K562 (cell line): ENCODE measurements at regions not wholly inside any gene's neighbourhood (a gene's known extent, or its start where the extent isn't known, plus 50 kb on each side); places are given as distances from the start of the nearest gene placed in this dataset.

Experiments used
- ATAC-seq: fragments of 200-7000 bp; cut with Tn5 transposase; 3 replicates; pipeline ENCODE4 v1.9.1; 2020; ENCODE audit warnings: moderate library complexity
- BruUV-seq: library from RNA; stranded (reverse); fragments of 400-500 nt; replicated peaks from 2 replicates; lab custom pipeline; 2021; lab: Mats Ljungman, UMichigan
- CTCF ChIA-PET: fragments of 300-600 bp; formaldehyde crosslinking; extraction: SDS; loops from one replicate; lab custom pipeline; 2021; ENCODE audit warnings: low intra/inter-chr PET ratio; lab: Yijun Ruan, JAX
- POLR2A ChIA-PET: fragments of 300-600, 350-650 bp; sonication (Branson Sonifier 250); formaldehyde crosslinking; extraction: SDS; loops from one replicate; lab custom pipeline; 2021; ENCODE audit warnings: antibody characterized with exemption, inconsistent platforms; lab: Yijun Ruan, JAX
- DNase-seq, 4 experiments: peaks; one replicate each; pipeline versions ENCODE4 v3.0.0 to v3.0.0-alpha.2; 2011 to 2018; ENCODE audit warnings: low spot score in 3 of 4, mixed read lengths in 3 of 4; ENCODE audit errors: extremely low read depth in 1 of 4
- FAIRE-seq: peaks from 2 replicates; lab custom pipeline; 2011; peaks lifted over from hg19 to GRCh38; lab: Jason Lieb, UNC
- H2AFZ ChIP-seq: 2 replicates; pipeline ENCODE4 v1.6.0; 2011; ENCODE audit warnings: low read depth, low read length, control low read depth, inconsistent platforms
- H3K27ac ChIP-seq: fragments of 200-600 bp; 3 replicates; pipeline ENCODE4 v1.8.0; 2011; ENCODE audit warnings: low read depth, mild to moderate bottlenecking, control low read depth, inconsistent platforms, low read length, moderate library complexity, mixed read lengths; ENCODE audit errors: extremely low read depth
- H3K27me3 ChIP-seq, 2 experiments: fragments of 300-600 bp in 1 of 2; 2 replicates in 1 of 2; 3 replicates in 1 of 2; pipeline versions ENCODE4 v1.6.0 to v1.8.0; 2011; ENCODE audit warnings: inconsistent platforms in 2 of 2, low read length in 2 of 2, mild to moderate bottlenecking in 1 of 2, mixed read lengths in 1 of 2, moderate library complexity in 1 of 2; ENCODE audit not compliant: control insufficient read depth in 2 of 2, insufficient read depth in 2 of 2
- H3K36me3 ChIP-seq: fragments of 300-600 bp; 3 replicates; pipeline ENCODE4 v1.8.0; 2011; ENCODE audit warnings: mild to moderate bottlenecking, low read length, inconsistent platforms; ENCODE audit not compliant: control insufficient read depth, insufficient read depth
- H3K4me1 ChIP-seq, 2 experiments: fragments of 200-600 bp in 1 of 2; replicated peaks in 1 of 2; 2 replicates in 1 of 2; 3 replicates in 1 of 2; pipeline versions ENCODE4 v1.5.1 to v1.8.0; 2011; ENCODE audit warnings: inconsistent platforms in 2 of 2, low read length in 2 of 2, mild to moderate bottlenecking in 1 of 2, mixed read lengths in 1 of 2, moderate library complexity in 1 of 2; ENCODE audit not compliant: control insufficient read depth in 2 of 2, insufficient read depth in 2 of 2
- H3K4me2 ChIP-seq: 2 replicates; pipeline ENCODE4 v1.6.1; 2011; ENCODE audit warnings: low read length, control low read depth, inconsistent platforms, mixed read lengths; ENCODE audit not compliant: insufficient read depth
- H3K4me3 ChIP-seq: fragments of 200-600 bp; sonication (generic), shearing (Covaris generic); 2 replicates; pipeline ENCODE4 v1.5.1; 2016; ENCODE audit warnings: control low read depth, inconsistent platforms
- H3K79me2 ChIP-seq: fragments of 200-600 bp; 3 replicates; pipeline ENCODE4 v1.8.0; 2011; ENCODE audit warnings: low read length, inconsistent platforms; ENCODE audit not compliant: control insufficient read depth, insufficient read depth
- H3K9ac ChIP-seq, 2 experiments: 2 replicates each; pipeline versions ENCODE4 v1.6.0 to v1.6.1; 2011; ENCODE audit warnings: low read depth in 2 of 2, low read length in 2 of 2, control low read depth in 1 of 2, inconsistent platforms in 1 of 2, mild to moderate bottlenecking in 1 of 2, mixed read lengths in 1 of 2; ENCODE audit not compliant: insufficient read depth in 1 of 2
- H3K9me1 ChIP-seq: one replicate; pipeline ENCODE4 v1.6.0; 2011; ENCODE audit warnings: inconsistent platforms, mild to moderate bottlenecking, low read length, moderate library complexity; ENCODE audit not compliant: control insufficient read depth, insufficient read depth
- H3K9me3 ChIP-seq: replicated peaks from 2 replicates; pipeline ENCODE4 v1.5.1; 2011; ENCODE audit warnings: low read depth, low read length, inconsistent platforms; ENCODE audit not compliant: control insufficient read depth, insufficient read depth
- H4K20me1 ChIP-seq: replicated peaks from 2 replicates; pipeline ENCODE4 v1.6.1; 2011; ENCODE audit warnings: low read length, inconsistent platforms, mixed read lengths; ENCODE audit not compliant: control insufficient read depth, insufficient read depth
- CSDE1 ChIP-seq, 2 experiments: fragments of 450-650 bp; IDR thresholded peaks; 2 replicates each; pipeline ENCODE4 v1.6.1; 2016; ENCODE audit warnings: mild to moderate bottlenecking in 1 of 2
- HDAC8 ChIP-seq: fragments of 450-650 bp; IDR thresholded peaks from 2 replicates; pipeline ENCODE4 v1.6.1; 2016; ENCODE audit warnings: mild to moderate bottlenecking, missing genetic modification characterization, moderate library complexity, missing compliant biosample characterization
- HNRNPLL ChIP-seq: fragments of 200-400 bp; formaldehyde crosslinking; IDR thresholded peaks from 2 replicates; pipeline ENCODE4 v1.6.1; 2017; ENCODE audit warnings: low read length, low read depth, mild to moderate bottlenecking; ENCODE audit not compliant: poor library complexity, severe bottlenecking
- KDM4B ChIP-seq, 2 experiments: fragments of 450-650 bp in 1 of 2; sonication (generic) in 1 of 2; IDR thresholded peaks; 2 replicates each; pipeline ENCODE4 v1.6.1; 2016 to 2017; ENCODE audit warnings: borderline replicate concordance in 2 of 2, antibody characterized with exemption in 1 of 2, low read depth in 1 of 2, mild to moderate bottlenecking in 1 of 2
- LCOR ChIP-seq: sonication (generic); formaldehyde crosslinking; IDR thresholded peaks from 2 replicates; pipeline ENCODE4 v1.8.0; 2022; ENCODE audit warnings: mild to moderate bottlenecking, missing genetic modification reagents
- MYC ChIP-seq, 2 experiments: fragments of 250-450 bp in 1 of 2; sonication (Bioruptor Pico) in 1 of 2; IDR thresholded peaks; 2 replicates each; pipeline versions ENCODE4 v1.5.1 to v1.6.1; 2012 to 2021; ENCODE audit warnings: low read depth in 2 of 2, borderline replicate concordance in 1 of 2, improper control_type of control experiment in 1 of 2, low read length in 1 of 2, mild to moderate bottlenecking in 1 of 2, moderate library complexity in 1 of 2
- PTRF ChIP-seq: fragments of 450-650 bp; IDR thresholded peaks from 2 replicates; pipeline ENCODE4 v1.6.1; 2016; ENCODE audit warnings: mild to moderate bottlenecking, missing genetic modification characterization, missing compliant biosample characterization
- RBM39 ChIP-seq: fragments of 200-400 bp; formaldehyde crosslinking; optimal IDR thresholded peaks from 2 replicates; pipeline ENCODE3; 2018; ENCODE audit warnings: low read depth, low read length
- ZNF263 ChIP-seq: sonication (generic); formaldehyde crosslinking; IDR thresholded peaks from 2 replicates; pipeline ENCODE4 v1.8.0; 2022; ENCODE audit warnings: mild to moderate bottlenecking, missing genetic modification reagents, borderline replicate concordance
- ZNF354B ChIP-seq: fragments of 250-450 bp; sonication (Bioruptor Pico); IDR thresholded peaks from 2 replicates; pipeline ENCODE4 v1.4.0; 2020
- WGBS: fragments of 100-300 bp; shearing (Covaris generic); methylation state at CpG from one replicate; pipeline ENCODE4 v1.1.6; 2016; ENCODE audit warnings: low coverage, mixed read lengths; ENCODE audit not compliant: insufficient coverage; ENCODE audit errors: missing lambda C conversion rate; 5-methylcytosine and 5-hydroxymethylcytosine counted together
- in situ Hi-C: fragments of 300-500 bp; cut with MboI; formaldehyde crosslinking; loops from 4 replicates; pipeline ENCODE4 v1.15.0; 2018; ENCODE audit warnings: inconsistent platforms, mixed read lengths
- intact Hi-C: fragments of 100-400 bp; cut with micrococcal nuclease; formaldehyde crosslinking; loops from 2 replicates; pipeline ENCODE4 v1.14.2; 2022
- TF ChIP-seq, protein P1 (sequence below): fragments of 250-450 bp; sonication (Bioruptor Pico); IDR thresholded peaks from 2 replicates; pipeline ENCODE4 v1.5.0; 2021
- TF ChIP-seq, protein P2 (sequence below): fragments of 450-650 bp; conservative IDR thresholded peaks from 2 replicates; pipeline ENCODE4 v1.6.1; 2016; ENCODE audit warnings: missing genetic modification characterization, low read depth, mild to moderate bottlenecking, control low read depth, missing compliant biosample characterization
- TF ChIP-seq, protein P3 (sequence below): sonication (generic); formaldehyde crosslinking; IDR thresholded peaks from 2 replicates; pipeline ENCODE4 v1.8.0; 2022; ENCODE audit warnings: mild to moderate bottlenecking, low read depth, missing genetic modification reagents
- TF ChIP-seq, protein P4 (sequence below): fragments of 450-650 bp; IDR thresholded peaks from 2 replicates; pipeline ENCODE4 v1.6.1; 2018; ENCODE audit not compliant: partially characterized antibody

DNA sequence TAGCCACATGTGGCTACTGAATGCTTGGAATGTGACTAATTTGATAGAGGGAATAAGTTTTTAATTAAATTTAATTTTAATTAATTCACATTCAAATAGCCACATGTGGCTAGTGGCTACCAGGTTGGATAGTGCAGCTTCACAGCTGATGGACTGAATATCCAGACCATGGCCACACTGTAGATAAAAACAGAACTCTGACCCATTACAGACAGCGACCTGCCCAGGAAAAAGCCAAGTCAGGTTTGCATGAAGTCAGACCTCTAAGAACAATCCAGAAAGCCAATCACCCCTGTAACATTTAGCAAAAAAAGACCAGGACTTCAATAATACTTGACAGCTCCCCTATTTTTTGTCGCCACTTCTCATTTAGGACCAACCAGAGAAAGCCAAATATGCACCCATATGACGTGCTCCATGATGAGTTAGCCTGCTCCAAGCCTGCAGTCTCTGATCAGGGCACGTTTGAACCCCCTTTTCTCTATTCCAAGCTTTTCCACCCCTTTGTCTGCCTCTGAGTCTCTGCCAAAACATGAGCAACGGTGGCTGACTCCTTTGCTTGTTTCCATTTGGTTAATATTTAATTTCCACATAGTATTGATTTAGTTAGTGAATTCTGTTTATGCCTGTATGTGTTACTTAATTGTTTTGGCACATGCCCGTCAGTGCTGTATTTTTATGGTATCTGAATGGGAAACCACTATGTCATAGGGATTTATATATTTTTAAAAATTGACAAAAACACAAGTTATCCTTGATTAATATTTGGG lies 636.3 kb downstream of the UTRN start:
- H3K4me2 ChIP-seq = no peak overlapping the region
- no peak overlapping the region for H3K27ac ChIP-seq
- no peaks in the 10 kb centered on the region for H3K9me1 ChIP-seq
- intact Hi-C loops = no loop called here
- WGBS = 0% methylated on average over 6 of the region's 6 CpGs
- no TSS peak for BruUV-seq
- H3K9ac ChIP-seq = no peak overlapping the region
- POLR2A ChIA-PET = no interaction called here
- no peaks in the 10 kb centered on the region; the same call in 1 of the 2 replicates for H3K9me3 ChIP-seq
- DNase-seq = no peak
- in situ Hi-C loops = no loop called here
- CTCF ChIA-PET = no interaction called here
- H4K20me1 ChIP-seq = no peaks in the 10 kb centered on the region
- no peak overlapping the region for H3K4me3 ChIP-seq
- TF ChIP-seq HDAC8 (no peak), CSDE1 (IDR thresholded peaks at IDR 0.05) (no peak), ZNF263 (no peak), PTRF (tag) (no peak), KDM4B (IDR thresholded peaks at IDR 0.05; ENCODE audit: borderline replicate concordance in 2 of 2, low read depth in 1 of 2) (no peak), HNRNPLL (no peak), MYC (IDR thresholded peaks at IDR 0.05; ENCODE audit: low read depth, low read length) (no peak), MYC (CRISPR knock-in tag; IDR thresholded peaks at IDR 0.05; ENCODE audit: borderline replicate concordance, low read depth) (no peak), ZNF354B (CRISPR knock-in tag) (no peak), LCOR (CRISPR knock-in tag) (no peak), RBM39 (no peak)
- TF ChIP-seq, protein P1, sequence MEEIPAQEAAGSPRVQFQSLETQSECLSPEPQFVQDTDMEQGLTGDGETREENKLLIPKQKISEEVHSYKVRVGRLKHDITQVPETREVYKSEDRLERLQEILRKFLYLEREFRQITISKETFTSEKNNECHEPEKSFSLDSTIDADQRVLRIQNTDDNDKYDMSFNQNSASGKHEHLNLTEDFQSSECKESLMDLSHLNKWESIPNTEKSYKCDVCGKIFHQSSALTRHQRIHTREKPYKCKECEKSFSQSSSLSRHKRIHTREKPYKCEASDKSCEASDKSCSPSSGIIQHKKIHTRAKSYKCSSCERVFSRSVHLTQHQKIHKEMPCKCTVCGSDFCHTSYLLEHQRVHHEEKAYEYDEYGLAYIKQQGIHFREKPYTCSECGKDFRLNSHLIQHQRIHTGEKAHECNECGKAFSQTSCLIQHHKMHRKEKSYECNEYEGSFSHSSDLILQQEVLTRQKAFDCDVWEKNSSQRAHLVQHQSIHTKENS (CRISPR knock-in tag) = no peak
- TF ChIP-seq, protein P2, sequence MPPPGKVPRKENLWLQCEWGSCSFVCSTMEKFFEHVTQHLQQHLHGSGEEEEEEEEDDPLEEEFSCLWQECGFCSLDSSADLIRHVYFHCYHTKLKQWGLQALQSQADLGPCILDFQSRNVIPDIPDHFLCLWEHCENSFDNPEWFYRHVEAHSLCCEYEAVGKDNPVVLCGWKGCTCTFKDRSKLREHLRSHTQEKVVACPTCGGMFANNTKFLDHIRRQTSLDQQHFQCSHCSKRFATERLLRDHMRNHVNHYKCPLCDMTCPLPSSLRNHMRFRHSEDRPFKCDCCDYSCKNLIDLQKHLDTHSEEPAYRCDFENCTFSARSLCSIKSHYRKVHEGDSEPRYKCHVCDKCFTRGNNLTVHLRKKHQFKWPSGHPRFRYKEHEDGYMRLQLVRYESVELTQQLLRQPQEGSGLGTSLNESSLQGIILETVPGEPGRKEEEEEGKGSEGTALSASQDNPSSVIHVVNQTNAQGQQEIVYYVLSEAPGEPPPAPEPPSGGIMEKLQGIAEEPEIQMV (tag) = no peak
- TF ChIP-seq, protein P3, sequence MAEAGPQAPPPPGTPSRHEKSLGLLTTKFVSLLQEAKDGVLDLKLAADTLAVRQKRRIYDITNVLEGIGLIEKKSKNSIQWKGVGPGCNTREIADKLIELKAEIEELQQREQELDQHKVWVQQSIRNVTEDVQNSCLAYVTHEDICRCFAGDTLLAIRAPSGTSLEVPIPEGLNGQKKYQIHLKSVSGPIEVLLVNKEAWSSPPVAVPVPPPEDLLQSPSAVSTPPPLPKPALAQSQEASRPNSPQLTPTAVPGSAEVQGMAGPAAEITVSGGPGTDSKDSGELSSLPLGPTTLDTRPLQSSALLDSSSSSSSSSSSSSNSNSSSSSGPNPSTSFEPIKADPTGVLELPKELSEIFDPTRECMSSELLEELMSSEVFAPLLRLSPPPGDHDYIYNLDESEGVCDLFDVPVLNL (CRISPR knock-in tag) = no peak
- TF ChIP-seq, protein P4, sequence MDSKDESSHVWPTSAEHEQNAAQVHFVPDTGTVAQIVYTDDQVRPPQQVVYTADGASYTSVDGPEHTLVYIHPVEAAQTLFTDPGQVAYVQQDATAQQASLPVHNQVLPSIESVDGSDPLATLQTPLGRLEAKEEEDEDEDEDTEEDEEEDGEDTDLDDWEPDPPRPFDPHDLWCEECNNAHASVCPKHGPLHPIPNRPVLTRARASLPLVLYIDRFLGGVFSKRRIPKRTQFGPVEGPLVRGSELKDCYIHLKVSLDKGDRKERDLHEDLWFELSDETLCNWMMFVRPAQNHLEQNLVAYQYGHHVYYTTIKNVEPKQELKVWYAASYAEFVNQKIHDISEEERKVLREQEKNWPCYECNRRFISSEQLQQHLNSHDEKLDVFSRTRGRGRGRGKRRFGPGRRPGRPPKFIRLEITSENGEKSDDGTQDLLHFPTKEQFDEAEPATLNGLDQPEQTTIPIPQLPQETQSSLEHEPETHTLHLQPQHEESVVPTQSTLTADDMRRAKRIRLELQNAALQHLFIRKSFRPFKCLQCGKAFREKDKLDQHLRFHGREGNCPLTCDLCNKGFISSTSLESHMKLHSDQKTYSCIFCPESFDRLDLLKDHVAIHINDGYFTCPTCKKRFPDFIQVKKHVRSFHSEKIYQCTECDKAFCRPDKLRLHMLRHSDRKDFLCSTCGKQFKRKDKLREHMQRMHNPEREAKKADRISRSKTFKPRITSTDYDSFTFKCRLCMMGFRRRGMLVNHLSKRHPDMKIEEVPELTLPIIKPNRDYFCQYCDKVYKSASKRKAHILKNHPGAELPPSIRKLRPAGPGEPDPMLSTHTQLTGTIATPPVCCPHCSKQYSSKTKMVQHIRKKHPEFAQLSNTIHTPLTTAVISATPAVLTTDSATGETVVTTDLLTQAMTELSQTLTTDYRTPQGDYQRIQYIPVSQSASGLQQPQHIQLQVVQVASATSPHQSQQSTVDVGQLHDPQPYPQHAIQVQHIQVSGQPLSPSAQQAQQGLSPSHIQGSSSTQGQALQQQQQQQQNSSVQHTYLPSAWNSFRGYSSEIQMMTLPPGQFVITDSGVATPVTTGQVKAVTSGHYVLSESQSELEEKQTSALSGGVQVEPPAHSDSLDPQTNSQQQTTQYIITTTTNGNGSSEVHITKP = no peak
- no peaks in the 10 kb centered on the region for H3K4me1 ChIP-seq
- no peaks in the 10 kb centered on the region; a peak in 1 of 5 replicates for H3K27me3 ChIP-seq
- ATAC-seq = no peak
- no peaks in the 10 kb centered on the region for H3K79me2 ChIP-seq
- no peak for FAIRE-seq
- H2AFZ ChIP-seq = no peak overlapping the region
- no peaks in the 10 kb centered on the region for H3K36me3 ChIP-seq
